CD4-positive, alpha-beta T cell (primary cell): ENCODE measurements at regions not wholly inside any gene's neighbourhood (a gene's known extent, or its start where the extent isn't known, plus 50 kb on each side); places are given as distances from the start of the nearest gene placed in this dataset.

Source experiments
- ATAC-seq: fragments of 200-7000 bp; cut with Tn5 transposase; one replicate; pipeline ENCODE4 v1.10.0; 2022; ENCODE audit warnings: mild to moderate bottlenecking; ENCODE audit not compliant: poor library complexity
- CTCF ChIA-PET: fragments of 350-600 bp; sonication (Branson Sonifier 250); formaldehyde crosslinking; loops from one replicate; lab custom pipeline; 2021; ENCODE audit warnings: antibody characterized with exemption, inconsistent platforms; lab: Charles Lee
- POLR2A ChIA-PET: fragments of 350-600 bp; sonication (Branson Sonifier 250); formaldehyde crosslinking; loops from one replicate; lab custom pipeline; 2021; ENCODE audit warnings: antibody characterized with exemption, inconsistent platforms; lab: Charles Lee
- DNase-seq, 14 experiments: peaks; one replicate each; pipeline ENCODE4 v3.0.0-alpha.2; 2013 to 2020; ENCODE audit warnings: mixed read lengths in 2 of 14
- H3K27ac ChIP-seq, 2 donors: one replicate each; pipeline versions ENCODE4 v1.5.1 to v1.7.0; 2013; ENCODE audit warnings: low read length in 2 of 2, low read depth in 1 of 2, mild to moderate bottlenecking in 1 of 2
- H3K27me3 ChIP-seq, 2 experiments: 1 replicate in 1 of 2; 2 replicates in 1 of 2; pipeline versions ENCODE4 v1.6.1 to v1.7.0; 2013; ENCODE audit warnings: low read length in 2 of 2, control low read depth in 1 of 2, mild to moderate bottlenecking in 1 of 2, moderate library complexity in 1 of 2; ENCODE audit not compliant: insufficient read depth in 2 of 2, control insufficient read depth in 1 of 2
- H3K36me3 ChIP-seq: one replicate; pipeline ENCODE4 v1.6.1; 2013; ENCODE audit warnings: low read length, control low read depth; ENCODE audit not compliant: insufficient read depth
- H3K4me1 ChIP-seq: one replicate; pipeline ENCODE4 v1.6.1; 2013; ENCODE audit warnings: low read length, control low read depth; ENCODE audit not compliant: insufficient read depth
- H3K4me3 ChIP-seq: one replicate; pipeline ENCODE4 v1.5.1; 2013; ENCODE audit warnings: mild to moderate bottlenecking, low read length, moderate library complexity
- H3K9me3 ChIP-seq, 2 experiments: 1 replicate in 1 of 2; 2 replicates in 1 of 2; pipeline versions ENCODE4 v1.6.1 to v1.7.0; 2013; ENCODE audit warnings: low read length in 2 of 2, mild to moderate bottlenecking in 2 of 2, control low read depth in 1 of 2, moderate library complexity in 1 of 2; ENCODE audit not compliant: control insufficient read depth in 1 of 2, insufficient read depth in 1 of 2
- H3K27ac Mint-ChIP-seq: one replicate; pipeline ENCODE4 v1.8.0; 2020; ENCODE audit warnings: mixed read lengths
- H3K27me3 Mint-ChIP-seq: one replicate; pipeline ENCODE4 v1.8.0; 2021; ENCODE audit warnings: mixed read lengths
- H3K36me3 Mint-ChIP-seq: one replicate; pipeline ENCODE4 v1.8.0; 2021; ENCODE audit warnings: low read depth, mixed read lengths
- H3K4me1 Mint-ChIP-seq: one replicate; pipeline ENCODE4 v1.8.0; 2021; ENCODE audit warnings: low read depth, mixed read lengths
- H3K4me3 Mint-ChIP-seq: one replicate; pipeline ENCODE4 v1.8.0; 2020; ENCODE audit warnings: mild to moderate bottlenecking, mixed read lengths
- H3K9me3 Mint-ChIP-seq: one replicate; pipeline ENCODE4 v1.8.0; 2020; ENCODE audit warnings: mixed read lengths
- intact Hi-C, 2 experiments: fragments of 100-400 bp; cut with DNase I in 1 of 2; cut with micrococcal nuclease in 1 of 2; formaldehyde crosslinking; loops; one replicate each; pipeline versions ENCODE4 v1.15.1 to v1.9.0; 2023 to 2025; cut with DNase I, micrococcal nuclease
- TF ChIP-seq, protein P1 (sequence below): fragments of 200-600 bp; IDR thresholded peaks from one replicate; pipeline ENCODE4 v1.8.0; 2022; ENCODE audit warnings: antibody characterized with exemption, mild to moderate bottlenecking

DNA sequence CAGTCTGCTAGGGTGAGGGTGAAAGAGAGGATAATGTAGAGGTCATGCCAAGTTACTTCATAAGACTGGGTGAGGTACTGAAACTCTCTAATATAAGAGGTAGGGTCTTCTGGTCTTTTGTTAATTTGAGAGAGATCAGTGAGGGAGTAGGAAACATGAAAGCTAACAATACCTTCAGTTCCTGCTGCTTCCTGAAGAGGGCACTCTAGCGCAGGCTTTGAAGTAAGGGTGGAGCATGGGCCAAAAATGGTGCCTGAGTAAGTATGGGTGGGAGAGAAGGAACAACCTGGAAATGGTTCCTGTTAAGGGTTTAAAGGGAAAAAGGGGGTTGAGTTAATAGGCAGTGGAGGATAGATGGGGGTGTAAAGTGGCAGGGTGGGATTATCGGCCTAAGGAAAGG, 2449.5 kb downstream of the TP53TG3F start:
- Mint-ChIP-seq H3K4me1 (no peaks in the 10 kb centered on the region), H3K9me3 (peaks cover 21% of the 10 kb centered on the region), H3K27me3 (no peaks in the 10 kb centered on the region), H3K27ac (no peak overlapping the region), H3K36me3 (no peaks in the 10 kb centered on the region), H3K4me3 (no peak overlapping the region)
- Histone ChIP-seq H3K9me3 (peaks cover 0 to 27% of the 10 kb centered on the region in 2 experiments), H3K27me3 (no peaks in the 10 kb centered on the region), H3K4me1 (no peaks in the 10 kb centered on the region), H3K27ac (no peak overlapping the region), H3K36me3 (no peaks in the 10 kb centered on the region), H3K4me3 (no peak overlapping the region)
- ChIA-PET POLR2A (no interaction called here), CTCF (no interaction called here)
- TF ChIP-seq, protein P1, sequence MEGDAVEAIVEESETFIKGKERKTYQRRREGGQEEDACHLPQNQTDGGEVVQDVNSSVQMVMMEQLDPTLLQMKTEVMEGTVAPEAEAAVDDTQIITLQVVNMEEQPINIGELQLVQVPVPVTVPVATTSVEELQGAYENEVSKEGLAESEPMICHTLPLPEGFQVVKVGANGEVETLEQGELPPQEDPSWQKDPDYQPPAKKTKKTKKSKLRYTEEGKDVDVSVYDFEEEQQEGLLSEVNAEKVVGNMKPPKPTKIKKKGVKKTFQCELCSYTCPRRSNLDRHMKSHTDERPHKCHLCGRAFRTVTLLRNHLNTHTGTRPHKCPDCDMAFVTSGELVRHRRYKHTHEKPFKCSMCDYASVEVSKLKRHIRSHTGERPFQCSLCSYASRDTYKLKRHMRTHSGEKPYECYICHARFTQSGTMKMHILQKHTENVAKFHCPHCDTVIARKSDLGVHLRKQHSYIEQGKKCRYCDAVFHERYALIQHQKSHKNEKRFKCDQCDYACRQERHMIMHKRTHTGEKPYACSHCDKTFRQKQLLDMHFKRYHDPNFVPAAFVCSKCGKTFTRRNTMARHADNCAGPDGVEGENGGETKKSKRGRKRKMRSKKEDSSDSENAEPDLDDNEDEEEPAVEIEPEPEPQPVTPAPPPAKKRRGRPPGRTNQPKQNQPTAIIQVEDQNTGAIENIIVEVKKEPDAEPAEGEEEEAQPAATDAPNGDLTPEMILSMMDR, result no peak
- DNase-seq (no peak), ATAC-seq (no peak)
- intact Hi-C loops, result no loop called here

DNA sequence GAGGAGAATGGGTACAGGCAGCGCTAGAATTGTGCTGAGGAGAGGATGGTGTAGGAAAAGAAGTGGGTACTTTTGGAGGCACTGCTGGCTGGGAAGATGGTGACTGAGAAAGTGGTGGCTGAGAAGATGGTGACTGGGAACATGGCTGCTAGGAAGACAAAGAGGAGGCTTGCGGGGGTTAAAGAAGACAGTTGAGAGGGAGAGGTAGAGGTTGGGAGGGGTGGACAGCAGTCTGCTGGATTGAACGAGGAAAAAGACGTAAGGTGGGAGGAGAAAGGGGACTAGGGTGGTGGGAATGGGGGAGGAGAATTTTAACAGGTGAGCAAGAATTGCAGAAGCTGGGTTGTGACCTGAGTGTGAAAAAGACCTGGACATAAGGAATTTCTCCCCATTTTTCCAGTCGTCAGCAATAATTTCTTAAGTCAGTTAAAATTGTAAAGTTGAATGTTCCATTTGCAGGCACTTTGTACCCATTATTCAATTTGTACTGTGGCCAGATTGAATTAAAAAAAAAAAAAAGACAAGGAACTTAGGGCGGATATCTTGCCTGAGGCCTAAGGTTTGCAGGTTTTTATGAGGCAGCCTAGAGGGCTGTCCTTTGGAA, 2450.0 kb downstream of the TP53TG3F start:
- Histone ChIP-seq H3K27ac (no peak overlapping the region), H3K9me3 (peaks cover 0 to 27% of the 10 kb centered on the region in 2 experiments), H3K4me3 (no peak overlapping the region), H3K27me3 (no peaks in the 10 kb centered on the region), H3K36me3 (no peaks in the 10 kb centered on the region), H3K4me1 (no peaks in the 10 kb centered on the region)
- ChIA-PET CTCF (no interaction called here), POLR2A (no interaction called here)
- Mint-ChIP-seq H3K27me3 (no peaks in the 10 kb centered on the region), H3K36me3 (no peaks in the 10 kb centered on the region), H3K27ac (no peak overlapping the region), H3K4me3 (no peak overlapping the region), H3K9me3 (peaks cover 21% of the 10 kb centered on the region), H3K4me1 (no peaks in the 10 kb centered on the region)
- TF ChIP-seq, protein P1, result no peak
- intact Hi-C loops, result no loop called here
- DNase-seq (no peak), ATAC-seq (no peak)

DNA sequence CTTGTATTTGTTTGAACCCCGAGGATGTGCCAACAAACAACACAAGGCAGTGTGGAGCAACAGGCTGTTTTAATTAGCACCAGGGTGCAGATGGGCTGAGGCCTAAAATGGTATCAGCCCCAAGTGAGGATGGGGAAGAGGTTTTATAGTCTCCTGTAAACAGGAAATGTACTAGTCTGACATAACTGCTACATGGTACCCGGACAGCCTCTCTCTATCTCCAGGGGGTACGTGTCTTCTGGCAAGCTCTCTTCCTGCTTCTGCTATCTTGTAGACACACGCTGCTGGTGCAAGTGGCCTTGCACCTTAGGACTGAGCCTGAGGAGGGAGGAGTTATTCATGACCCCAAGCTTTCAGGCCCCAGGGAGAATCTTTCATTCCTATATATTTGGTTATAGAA, 2451.0 kb downstream of the TP53TG3F start:
- Mint-ChIP-seq H3K4me3 (no peak overlapping the region), H3K4me1 (no peaks in the 10 kb centered on the region), H3K36me3 (no peaks in the 10 kb centered on the region), H3K9me3 (peaks cover 24% of the 10 kb centered on the region), H3K27ac (no peak overlapping the region), H3K27me3 (no peaks in the 10 kb centered on the region)
- DNase-seq (no peak), ATAC-seq (no peak)
- POLR2A ChIA-PET, result no interaction called here
- TF ChIP-seq, protein P1, result no peak
- Histone ChIP-seq H3K27me3 (no peaks in the 10 kb centered on the region), H3K9me3 (peaks cover 3 to 27% of the 10 kb centered on the region in 2 experiments), H3K27ac (no peak overlapping the region), H3K36me3 (no peaks in the 10 kb centered on the region), H3K4me3 (no peak overlapping the region), H3K4me1 (no peaks in the 10 kb centered on the region)
- CTCF ChIA-PET, result no interaction called here
- intact Hi-C loops, result no loop called here
